Stimulated activated effector memory CD8-positive, alpha-beta T cell treated with anti-CD3 and anti-CD28 coated beads, Interleukin-12 subunit alpha, Interleukin-12 subunit beta, amount 100 ng/mL, for 72 hours (primary cell): ENCODE measurements at regions not wholly inside any gene's neighbourhood (a gene's known extent, or its start where the extent isn't known, plus 50 kb on each side); places are given as distances from the start of the nearest gene placed in this dataset.
"Not testable (repeated sequence)": the region's sequence is repeated elsewhere in the genome, so short reads cannot be mapped to it uniquely, and the experiment has no call there.

Experiments used
- ATAC-seq: fragments of 150-1000 bp; cut with Tn5 transposase; 2 replicates; pipeline ENCODE4 v1.10.0; 2021
- DNase-seq, 2 donors: peaks; one replicate each; pipeline ENCODE4 v3.0.0; 2021 to 2022; ENCODE audit warnings: low spot score in 2 of 2
- H3K27ac Mint-ChIP-seq: one replicate; pipeline ENCODE4 v1.8.0; 2022; ENCODE audit warnings: mild to moderate bottlenecking, mixed read lengths
- H3K36me3 Mint-ChIP-seq: one replicate; pipeline ENCODE4 v1.8.0; 2022; ENCODE audit warnings: mild to moderate bottlenecking, mixed read lengths
- H3K4me1 Mint-ChIP-seq: one replicate; pipeline ENCODE4 v1.8.0; 2022; ENCODE audit warnings: mixed read lengths
- H3K4me3 Mint-ChIP-seq: one replicate; pipeline ENCODE4 v1.8.0; 2022; ENCODE audit warnings: mild to moderate bottlenecking, mixed read lengths
- H3K9me3 Mint-ChIP-seq: one replicate; pipeline ENCODE4 v1.8.0; 2022; ENCODE audit warnings: mixed read lengths

- not testable (repeated sequence) for H3K4me1 Mint-ChIP-seq, H3K9me3 Mint-ChIP-seq, H3K36me3 Mint-ChIP-seq, DNase-seq, H3K4me3 Mint-ChIP-seq, H3K27ac Mint-ChIP-seq, ATAC-seq
These were observed 51.0 kb upstream of the UBE2Q2 start for GRCh38 chr15:75792236-75792635.

DNA sequence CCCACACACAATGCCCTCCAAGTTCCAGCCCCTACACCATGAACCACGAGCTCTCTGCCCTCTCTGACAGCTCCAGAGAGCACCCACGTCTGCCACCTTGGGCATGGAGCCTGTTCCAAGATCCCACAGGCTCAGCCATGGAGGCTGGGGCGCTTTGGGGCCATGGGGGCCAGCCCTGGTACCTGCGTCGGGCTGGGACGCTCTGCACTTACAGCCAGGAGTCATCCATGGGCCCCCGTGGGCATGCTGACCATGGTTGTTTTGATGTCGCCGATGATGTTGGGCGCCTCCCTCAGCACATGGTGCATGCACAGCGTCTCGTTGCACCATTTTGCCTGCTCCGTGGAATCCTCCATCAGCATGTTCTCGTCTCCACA, 51.9 kb upstream of the UBE2Q2 start:
- ATAC-seq (no peak), DNase-seq (no peak)
- Mint-ChIP-seq H3K4me3 (no peak overlapping the region), H3K9me3 (no peaks in the 10 kb centered on the region), H3K27ac (no peak overlapping the region), H3K36me3 (no peaks in the 10 kb centered on the region), H3K4me1 (no peaks in the 10 kb centered on the region)

DNA sequence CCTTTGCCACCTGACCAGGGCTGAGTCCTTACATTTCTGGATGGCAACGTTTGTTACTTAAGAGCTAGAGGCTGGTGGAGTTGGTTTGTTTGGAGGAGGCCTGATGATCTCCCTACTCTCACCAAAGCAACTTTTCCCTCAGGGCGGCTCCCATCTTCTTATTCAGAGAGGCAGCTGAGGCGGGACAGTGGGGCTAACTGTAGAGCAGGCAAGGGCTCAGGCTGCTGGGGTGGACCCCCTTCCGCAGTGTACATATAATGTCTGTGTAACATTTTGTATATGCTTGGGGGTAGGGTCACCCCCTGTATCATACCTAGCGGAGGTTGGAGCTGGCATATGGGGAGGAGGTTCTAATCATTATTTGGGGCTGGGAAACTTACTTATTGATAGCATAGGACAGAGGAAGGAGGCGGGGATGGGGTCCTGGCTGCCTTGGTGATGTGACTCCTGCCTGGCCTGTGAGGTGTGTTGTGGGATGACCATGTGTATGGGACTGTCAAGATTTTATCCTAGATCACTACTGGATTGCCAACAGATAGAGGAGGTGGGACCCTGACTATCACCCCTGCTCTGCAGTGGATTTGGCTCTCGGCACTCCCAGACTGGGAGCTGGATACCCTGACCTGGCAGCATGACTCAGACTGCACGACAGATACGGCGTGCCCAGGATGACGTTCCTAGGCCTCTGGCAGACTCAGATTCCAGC, 52.5 kb upstream of the UBE2Q2 start:
- Mint-ChIP-seq H3K9me3 (no peaks in the 10 kb centered on the region), H3K27ac (no peak overlapping the region), H3K4me3 (no peak overlapping the region), H3K36me3 (no peaks in the 10 kb centered on the region), H3K4me1 (no peaks in the 10 kb centered on the region)
- no peak for ATAC-seq
- no peak for DNase-seq

DNA sequence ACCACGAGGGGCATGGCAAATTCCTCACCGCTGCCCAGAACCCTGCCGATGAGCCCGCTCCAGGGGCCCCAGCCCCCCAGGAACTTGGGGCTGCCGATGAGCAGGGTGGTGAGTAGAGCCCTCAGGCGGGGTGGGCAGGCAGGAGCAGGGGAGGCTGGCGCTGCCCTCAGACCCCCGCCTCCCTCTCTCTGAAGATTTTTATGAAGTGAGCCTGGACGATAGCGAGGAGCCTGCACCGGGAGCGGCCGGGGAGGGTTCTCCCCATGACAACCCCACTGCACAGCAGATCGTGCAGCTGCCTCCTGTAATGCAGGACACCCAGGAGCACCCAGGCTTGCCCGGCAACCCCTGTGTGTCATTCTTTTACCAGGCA, 56.7 kb upstream of the UBE2Q2 start:
- H3K36me3 Mint-ChIP-seq, result no peaks in the 10 kb centered on the region
- ATAC-seq, result no peak

GRCh38 chr15:75785771-75786574, 57.3 kb upstream of the UBE2Q2 start:
- no peak overlapping the region for H3K4me3 Mint-ChIP-seq
- no peaks in the 10 kb centered on the region for H3K36me3 Mint-ChIP-seq
- no peak for DNase-seq
- no peak overlapping the region for H3K27ac Mint-ChIP-seq
- H3K9me3 Mint-ChIP-seq, result no peaks in the 10 kb centered on the region
- no peaks in the 10 kb centered on the region for H3K4me1 Mint-ChIP-seq
- no peak for ATAC-seq

More for the DNA sequence above, 56.7 kb upstream of the UBE2Q2 start:
- H3K9me3 Mint-ChIP-seq, result no peaks in the 10 kb centered on the region
- DNase-seq, result no peak
- H3K4me1 Mint-ChIP-seq, result no peaks in the 10 kb centered on the region
- H3K4me3 Mint-ChIP-seq, result no peak overlapping the region
- H3K27ac Mint-ChIP-seq, result no peak overlapping the region

GRCh38 chr15:75784511-75785480, 58.5 kb upstream of the UBE2Q2 start:
- H3K4me1 Mint-ChIP-seq, H3K36me3 Mint-ChIP-seq, DNase-seq, H3K27ac Mint-ChIP-seq, H3K4me3 Mint-ChIP-seq, ATAC-seq, H3K9me3 Mint-ChIP-seq: not testable (repeated sequence)

GRCh38 chr15:75783566-75783965, 59.7 kb upstream of the UBE2Q2 start:
- not testable (repeated sequence) for H3K9me3 Mint-ChIP-seq, H3K36me3 Mint-ChIP-seq, DNase-seq, H3K27ac Mint-ChIP-seq, H3K4me3 Mint-ChIP-seq, ATAC-seq, H3K4me1 Mint-ChIP-seq

- ATAC-seq, result no peak
- Mint-ChIP-seq H3K36me3 (no peaks in the 10 kb centered on the region), H3K4me1 (no peaks in the 10 kb centered on the region), H3K9me3 (no peaks in the 10 kb centered on the region), H3K27ac (peak overlapping the region; percentile 1), H3K4me3 (no peak overlapping the region)
- DNase-seq, result no peak
These were observed 60.3 kb upstream of the UBE2Q2 start for GRCh38 chr15:75782926-75783325.

DNA sequence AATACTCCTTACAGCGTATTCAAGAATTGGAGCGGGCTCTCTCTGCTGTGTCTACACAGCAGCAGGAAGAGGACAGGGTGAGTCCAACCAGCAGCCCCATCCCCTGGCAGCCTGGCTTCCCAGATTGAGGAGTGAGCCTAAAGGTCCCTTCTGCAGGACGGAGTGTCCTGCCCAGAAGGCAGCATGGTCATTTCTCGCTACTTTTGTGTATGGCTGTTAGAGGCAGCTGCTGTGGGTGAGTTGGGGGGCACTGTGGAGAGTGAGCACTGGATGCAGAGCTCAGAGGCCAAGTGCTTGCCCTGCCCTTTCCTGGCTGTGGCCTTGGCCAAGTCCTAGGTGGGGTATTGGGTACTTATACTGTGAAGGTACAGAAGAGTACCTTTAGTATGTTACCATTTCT, 62.3 kb upstream of the UBE2Q2 start:
- ATAC-seq, H3K36me3 Mint-ChIP-seq, H3K4me3 Mint-ChIP-seq, H3K9me3 Mint-ChIP-seq, DNase-seq, H3K27ac Mint-ChIP-seq: not testable (repeated sequence)
- H3K4me1 Mint-ChIP-seq, result peaks cover 14% of the 10 kb centered on the region

DNA sequence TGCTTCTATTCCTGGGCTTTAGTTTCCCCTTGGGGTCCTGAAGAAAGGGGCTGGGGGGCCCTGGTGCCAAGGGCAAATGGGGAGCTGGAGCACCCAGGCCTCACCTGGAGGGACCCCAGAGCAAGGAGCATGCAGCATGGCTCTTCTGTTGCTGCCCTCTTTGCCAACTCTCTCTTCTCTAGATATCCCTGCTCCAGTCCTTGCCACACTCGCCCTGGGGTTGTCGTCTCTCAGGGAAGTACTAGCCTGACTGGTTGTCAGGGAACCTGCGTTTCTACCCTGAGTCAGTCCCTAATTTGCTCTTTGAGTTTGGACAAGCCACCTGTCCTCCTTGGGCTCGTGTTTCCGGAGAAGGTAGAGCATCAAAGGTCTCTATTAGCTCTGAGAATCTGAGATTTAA, 63.7 kb upstream of the UBE2Q2 start:
- no peak overlapping the region for H3K4me3 Mint-ChIP-seq
- peaks cover 17% of the 10 kb centered on the region for H3K4me1 Mint-ChIP-seq
- no peaks in the 10 kb centered on the region for H3K9me3 Mint-ChIP-seq
- no peaks in the 10 kb centered on the region for H3K36me3 Mint-ChIP-seq
- no peak for DNase-seq
- ATAC-seq, result no peak
- no peak overlapping the region for H3K27ac Mint-ChIP-seq

DNA sequence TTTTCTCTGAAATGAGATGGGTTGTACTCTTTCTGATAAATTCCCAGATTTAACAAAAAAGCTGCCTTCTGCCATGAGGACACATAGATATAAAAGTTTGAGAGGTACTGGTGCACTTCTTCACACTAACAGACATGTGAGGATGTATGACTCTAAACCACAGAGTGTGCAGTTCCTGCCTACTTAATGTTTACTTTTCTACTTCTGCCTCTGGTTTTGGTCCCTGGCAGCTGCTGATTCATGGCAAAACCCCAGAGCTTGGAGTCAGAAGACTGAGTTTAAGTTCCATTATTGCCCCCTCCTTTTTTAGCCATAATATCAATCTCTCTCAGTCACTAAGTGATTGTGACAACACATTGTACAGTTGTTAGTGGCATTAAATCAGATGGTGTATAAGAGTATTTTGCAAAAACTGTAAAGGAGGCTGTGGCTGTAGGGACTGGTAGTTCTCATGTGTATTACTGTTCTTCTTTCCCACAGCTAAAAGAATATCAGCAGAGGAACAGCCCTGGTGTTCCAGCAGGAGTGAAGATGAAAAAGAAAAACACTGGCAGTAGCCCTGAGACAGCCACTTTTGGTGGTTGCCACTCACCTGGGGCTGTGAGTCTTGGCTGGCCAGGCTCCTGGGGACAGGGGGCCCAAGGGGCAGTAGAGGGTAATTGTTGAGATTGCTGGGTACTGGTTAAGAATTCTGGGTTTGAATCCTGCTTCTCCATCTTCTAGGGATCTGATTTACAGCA, 64.4 kb upstream of the CSPG4 start:
- H3K27ac Mint-ChIP-seq, DNase-seq, H3K4me3 Mint-ChIP-seq, H3K9me3 Mint-ChIP-seq, H3K36me3 Mint-ChIP-seq, ATAC-seq: not testable (repeated sequence)
- H3K4me1 Mint-ChIP-seq, result peaks cover 17% of the 10 kb centered on the region

DNA sequence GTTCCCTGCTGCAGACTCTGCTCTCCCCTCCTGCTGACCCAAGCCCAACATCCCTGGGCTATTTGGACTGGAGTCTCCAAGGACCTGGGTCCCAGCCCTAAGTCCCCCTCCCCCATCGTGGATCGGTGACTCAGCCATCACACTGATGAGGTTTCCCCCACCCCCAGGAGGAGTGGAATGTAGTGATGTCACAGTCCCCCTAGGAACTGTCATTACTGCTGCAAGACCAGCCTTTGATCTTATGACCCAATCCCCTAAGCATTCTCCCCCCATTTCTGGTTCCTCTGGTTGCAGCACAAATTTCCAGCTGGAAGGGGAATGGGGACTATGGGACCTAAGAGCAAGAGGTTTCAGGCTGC, 63.4 kb upstream of the CSPG4 start:
- peaks cover 17% of the 10 kb centered on the region for H3K4me1 Mint-ChIP-seq
- H3K36me3 Mint-ChIP-seq, result no peaks in the 10 kb centered on the region
- ATAC-seq (no peak), DNase-seq (no peak)
- H3K4me3 Mint-ChIP-seq, result no peak overlapping the region
- H3K27ac Mint-ChIP-seq, result peak overlapping the region; percentile 48
- no peaks in the 10 kb centered on the region for H3K9me3 Mint-ChIP-seq

GRCh38 chr15:75775296-75776064, 62.8 kb upstream of the CSPG4 start:
- Mint-ChIP-seq H3K36me3 (no peaks in the 10 kb centered on the region), H3K4me3 (no peak overlapping the region), H3K4me1 (peaks cover 17% of the 10 kb centered on the region), H3K27ac (peak overlapping the region; percentile 48), H3K9me3 (no peaks in the 10 kb centered on the region)
- DNase-seq (no peak), ATAC-seq (no peak)

DNA sequence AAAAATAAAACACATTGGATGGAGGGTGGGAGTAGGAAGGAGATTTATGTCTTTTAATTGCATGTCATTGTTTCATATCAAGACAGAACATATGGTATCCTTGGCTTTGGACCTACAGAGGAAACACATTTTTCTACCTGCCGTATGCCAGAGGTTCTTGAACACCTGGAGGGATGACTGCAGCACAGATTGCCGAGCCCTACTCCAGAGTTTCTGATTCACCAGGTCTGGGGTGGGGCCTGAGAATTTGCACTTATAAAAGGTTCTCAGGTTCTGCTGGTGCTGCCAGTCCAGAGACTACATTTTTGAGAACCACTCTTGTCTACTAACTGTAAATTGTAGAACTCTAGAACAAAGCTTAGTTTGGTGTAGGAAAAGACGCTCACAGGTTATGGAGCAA, 61.3 kb upstream of the CSPG4 start:
- H3K4me1 Mint-ChIP-seq, result peaks cover 17% of the 10 kb centered on the region
- not testable (repeated sequence) for H3K9me3 Mint-ChIP-seq, H3K4me3 Mint-ChIP-seq, DNase-seq, H3K27ac Mint-ChIP-seq, H3K36me3 Mint-ChIP-seq, ATAC-seq
